ENCODE measurements at regions not wholly inside any gene's neighbourhood (a gene's known extent, or its start where the extent isn't known, plus 50 kb on each side); places are given as distances from the start of the nearest gene placed in this dataset.

GRCh38 chr20:51906049-51906448, 103.7 kb upstream of the SALL4 start:
- no peak overlapping the region for H3K4me3 Mint-ChIP-seq
- TF ChIP-seq CTCF (IDR thresholded peaks at IDR 0.05) = no peak
- intact Hi-C loops (cut with micrococcal nuclease) = no loop called here

GRCh38 chr20:51902933-51903332, 100.6 kb upstream of the SALL4 start:
- H3K27ac Mint-ChIP-seq = no peak overlapping the region
- no peaks in the 10 kb centered on the region for H3K4me1 Mint-ChIP-seq
- DNase-seq = no peak
- peaks cover 0 to 3% (median 0%) of the 10 kb centered on the region in 7 donors for H3K9me3 Mint-ChIP-seq
- no peaks in the 10 kb centered on the region for H3K79me2 ChIP-seq (ENCODE audit: insufficient read depth, low read length)
- no peaks in the 10 kb centered on the region for H3K36me3 ChIP-seq (replicated peaks in 1 of 2; ENCODE audit: control insufficient read depth in 1 of 2, insufficient read depth in 2 of 2, low read length in 2 of 2)
- no peaks in the 10 kb centered on the region for H3K4me1 ChIP-seq (ENCODE audit: control insufficient read depth in 1 of 2, insufficient read depth in 2 of 2, low read length in 2 of 2)
- no peaks in the 10 kb centered on the region for H4K20me1 ChIP-seq (ENCODE audit: insufficient read depth, low read length)
- H3K9me3 ChIP-seq (replicated peaks in 1 of 2; ENCODE audit: control insufficient read depth in 1 of 2, insufficient read depth in 1 of 2, low read length in 2 of 2) = no peaks in the 10 kb centered on the region
- H3K27me3 Mint-ChIP-seq (ENCODE audit: low read depth in 3 of 3) = peaks cover 0 to 3% (median 2%) of the 10 kb centered on the region in 3 donors
- no peak overlapping the region for H3K27ac ChIP-seq (ENCODE audit: low read depth in 1 of 2, low read length in 2 of 2)
- no peak overlapping the region for H2AFZ ChIP-seq (ENCODE audit: insufficient read depth, low read depth, low read length, poor library complexity, severe bottlenecking)
- no peaks in the 10 kb centered on the region for H3K36me3 Mint-ChIP-seq
- H3K9ac ChIP-seq (ENCODE audit: insufficient read depth, low read length, poor library complexity, severe bottlenecking) = no peak overlapping the region
- intact Hi-C loops (cut with micrococcal nuclease) = no loop called here
- H3K4me3 Mint-ChIP-seq = no peak overlapping the region
- no peak for TF ChIP-seq CTCF (IDR thresholded peaks at IDR 0.05)
- 61% methylated on average over 4 of the region's 6 CpGs for WGBS (ENCODE audit: insufficient coverage)
- no peak overlapping the region for H3K4me2 ChIP-seq (replicated peaks; ENCODE audit: extremely low read depth, low read length, poor library complexity, severe bottlenecking)
- no peaks in the 10 kb centered on the region for H3K27me3 ChIP-seq (ENCODE audit: control insufficient read depth in 2 of 2, insufficient read depth in 2 of 2, low read length in 2 of 2)
- no peak overlapping the region for H3K4me3 ChIP-seq (replicated peaks in 1 of 3; ENCODE audit: low read depth in 2 of 3, low read length in 3 of 3)

More at GRCh38 chr20:51906049-51906448, 103.7 kb upstream of the SALL4 start:
- Histone ChIP-seq H3K27me3 (ENCODE audit: control insufficient read depth in 2 of 2, insufficient read depth in 2 of 2, low read length in 2 of 2) (no peaks in the 10 kb centered on the region), H3K27ac (ENCODE audit: low read depth in 1 of 2, low read length in 2 of 2) (no peak overlapping the region), H3K79me2 (ENCODE audit: insufficient read depth, low read length) (no peaks in the 10 kb centered on the region), H3K4me1 (ENCODE audit: control insufficient read depth in 1 of 2, insufficient read depth in 2 of 2, low read length in 2 of 2) (no peaks in the 10 kb centered on the region), H2AFZ (ENCODE audit: insufficient read depth, low read depth, low read length, poor library complexity, severe bottlenecking) (no peak overlapping the region), H4K20me1 (ENCODE audit: insufficient read depth, low read length) (no peaks in the 10 kb centered on the region), H3K36me3 (replicated peaks in 1 of 2; ENCODE audit: control insufficient read depth in 1 of 2, insufficient read depth in 2 of 2, low read length in 2 of 2) (no peaks in the 10 kb centered on the region), H3K4me3 (replicated peaks in 1 of 3; ENCODE audit: low read depth in 2 of 3, low read length in 3 of 3) (no peak overlapping the region), H3K4me2 (replicated peaks; ENCODE audit: extremely low read depth, low read length, poor library complexity, severe bottlenecking) (no peak overlapping the region), H3K9me3 (replicated peaks in 1 of 2; ENCODE audit: control insufficient read depth in 1 of 2, insufficient read depth in 1 of 2, low read length in 2 of 2) (no peaks in the 10 kb centered on the region), H3K9ac (ENCODE audit: insufficient read depth, low read length, poor library complexity, severe bottlenecking) (no peak overlapping the region)
- Mint-ChIP-seq H3K36me3 (no peaks in the 10 kb centered on the region), H3K27me3 (ENCODE audit: low read depth in 3 of 3) (peaks cover 3 to 9% (median 5%) of the 10 kb centered on the region in 3 donors), H3K4me1 (no peaks in the 10 kb centered on the region), H3K27ac (no peak overlapping the region), H3K9me3 (peaks cover 0 to 2% (median 0%) of the 10 kb centered on the region in 7 donors)
- WGBS (ENCODE audit: insufficient coverage) = no CpG with 5 or more reads among the region's 6 CpGs
- no peak for DNase-seq
